Tibial nerve (tissue), 4 donors: ENCODE measurements at regions not wholly inside any gene's neighbourhood (a gene's known extent, or its start where the extent isn't known, plus 50 kb on each side); places are given as distances from the start of the nearest gene placed in this dataset.

Source experiments
- CTCF ChIP-seq, 5 experiments: fragments of 200-600 bp in 3 of 5; fragments of 450-650 bp in 2 of 5; sonication (generic) in 3 of 5; IDR thresholded peaks; one replicate each; pipeline ENCODE4 v1.5.1; 2016 to 2019; ENCODE audit warnings: antibody characterized with exemption in 5 of 5, mild to moderate bottlenecking in 3 of 5, moderate library complexity in 2 of 5
- EP300 ChIP-seq, 2 donors: sonication (generic); formaldehyde crosslinking; IDR thresholded peaks; one replicate each; pipeline ENCODE4 v1.6.1; 2017; ENCODE audit warnings: antibody characterized with exemption in 2 of 2, mild to moderate bottlenecking in 1 of 2
- POLR2A ChIP-seq, 2 donors: fragments of 450-650 bp; IDR thresholded peaks; one replicate each; pipeline ENCODE4 v1.6.1; 2017; ENCODE audit warnings: antibody characterized with exemption in 2 of 2, mild to moderate bottlenecking in 2 of 2, moderate library complexity in 2 of 2

- TF ChIP-seq CTCF (IDR thresholded peaks at IDR 0.05), result no peak
- TF ChIP-seq EP300 (IDR thresholded peaks at IDR 0.05), result no peak
- no peak for TF ChIP-seq POLR2A (IDR thresholded peaks at IDR 0.05)
These were observed 149.0 kb downstream of the QPCT start for GRCh38 chr2:37493425-37493824.
